A204.1 (cell line): ENCODE measurements at regions not wholly inside any gene's neighbourhood (a gene's known extent, or its start where the extent isn't known, plus 50 kb on each side); places are given as distances from the start of the nearest gene placed in this dataset.

Source experiments
- FAIRE-seq: peaks from 2 replicates; lab custom pipeline; 2012; peaks lifted over from hg19 to GRCh38; lab: Jason Lieb, UNC

DNA sequence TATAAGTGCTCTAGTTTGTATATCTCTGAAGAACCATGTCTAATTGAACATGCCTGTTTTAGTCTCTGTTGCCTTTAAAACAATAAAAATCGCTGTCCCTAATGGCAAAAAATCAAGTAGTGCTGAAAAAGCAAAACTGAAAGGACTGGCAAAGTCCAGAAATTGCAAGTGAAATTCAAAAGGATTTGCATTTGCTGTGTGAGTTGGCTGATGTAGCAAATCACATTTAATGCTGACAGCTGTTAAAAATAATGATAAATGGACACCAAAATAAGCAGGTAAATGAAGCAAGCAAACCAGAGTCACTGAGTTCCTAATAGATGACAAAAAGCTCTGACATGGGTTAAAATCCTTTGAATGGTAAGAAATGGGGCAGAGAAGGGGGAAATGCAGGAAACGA lies 874.1 kb downstream of the GRM8 start:
- FAIRE-seq, result no peak

DNA sequence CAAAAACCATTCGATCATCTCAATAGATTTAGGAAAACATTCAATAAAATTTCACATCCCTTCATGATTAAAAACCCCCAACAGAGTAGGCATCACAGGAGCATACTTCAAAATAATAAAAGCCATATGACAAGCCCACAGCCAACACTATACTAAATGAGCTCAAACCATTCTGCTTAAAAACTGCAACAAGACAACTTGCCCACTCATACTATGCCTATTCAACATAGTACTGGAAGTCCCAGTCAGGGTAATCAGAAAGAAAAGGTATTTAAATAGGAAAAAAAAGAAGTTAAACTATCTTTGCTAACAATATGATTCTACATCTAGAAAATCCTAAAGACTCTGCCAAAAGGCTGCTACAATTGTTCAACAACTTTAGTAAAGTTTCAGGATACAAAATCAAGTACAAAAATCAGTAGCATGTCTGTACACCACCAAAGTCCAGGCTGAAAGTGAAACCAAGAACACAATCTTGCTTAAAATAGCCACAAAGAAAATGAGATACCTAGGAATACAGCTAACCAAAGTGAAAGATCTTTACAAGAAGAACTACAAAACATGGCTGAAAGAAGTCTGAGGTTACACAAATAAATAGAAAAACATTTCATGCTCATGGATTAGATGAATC lies 882.6 kb downstream of the GRM8 start:
- FAIRE-seq, result no peak

DNA sequence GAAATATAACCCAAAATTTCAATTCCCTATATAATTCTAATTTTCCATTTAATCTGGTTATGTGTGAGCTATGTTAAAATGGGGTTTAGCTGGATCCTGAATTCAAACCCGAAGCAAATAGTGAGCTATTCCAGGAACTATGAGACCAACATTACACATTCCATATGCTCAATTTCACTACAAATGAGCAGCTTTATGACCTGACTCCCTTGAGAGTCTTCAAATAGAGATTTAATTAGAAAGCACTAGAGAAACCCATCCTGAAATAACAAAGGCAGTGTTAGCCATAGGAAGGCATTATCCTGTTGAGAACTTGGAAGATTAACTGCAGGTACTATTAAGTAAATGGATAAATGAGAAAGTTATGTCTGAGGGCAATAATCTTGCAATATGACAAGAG lies 890.0 kb downstream of the GRM8 start:
- FAIRE-seq, result no peak

- FAIRE-seq, result no peak
Measured at GRCh38 chr7:126361183-126361582, 891.6 kb downstream of the GRM8 start.

- FAIRE-seq, result no peak
Measured at GRCh38 chr7:126339813-126340212, 912.9 kb downstream of the GRM8 start.

DNA sequence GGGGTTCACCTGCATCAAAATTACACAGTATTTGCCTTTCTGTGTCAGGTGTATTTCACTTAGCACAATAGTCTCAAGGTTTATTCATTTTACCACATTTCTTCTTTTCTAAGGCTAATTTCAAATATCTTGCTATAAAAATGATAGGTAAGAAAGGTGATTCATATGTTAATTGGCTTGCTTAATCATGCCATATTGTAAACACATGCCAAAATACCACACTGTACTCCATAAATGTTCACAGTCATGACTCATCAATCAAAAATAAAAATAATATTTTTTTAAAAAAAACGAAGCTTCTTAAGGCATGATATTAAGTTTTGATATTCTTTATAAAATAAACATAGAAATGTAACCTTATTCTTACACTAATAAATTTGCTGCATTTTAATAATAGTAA lies 947.1 kb downstream of the GRM8 start:
- FAIRE-seq, result peak; percentile 55

DNA sequence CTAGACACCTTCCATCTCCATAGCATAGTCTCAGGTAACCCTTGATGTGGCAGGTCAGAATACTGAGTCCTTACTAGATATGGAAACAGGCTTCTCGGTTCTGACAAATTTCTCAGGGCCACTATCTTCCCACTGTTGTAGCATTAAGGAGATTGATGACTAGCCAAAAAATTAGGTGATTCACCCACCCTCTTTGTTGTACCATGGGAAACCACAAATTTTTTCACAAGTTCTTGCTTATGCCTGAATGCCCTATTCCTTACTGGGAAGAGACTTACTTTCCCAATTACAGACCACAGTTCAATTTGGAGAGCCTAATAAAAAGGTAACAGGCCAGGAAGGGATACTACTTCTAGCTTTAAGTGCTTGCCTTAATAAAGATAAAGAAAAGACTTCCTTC lies 948.8 kb downstream of the GRM8 start:
- FAIRE-seq, result no peak

DNA sequence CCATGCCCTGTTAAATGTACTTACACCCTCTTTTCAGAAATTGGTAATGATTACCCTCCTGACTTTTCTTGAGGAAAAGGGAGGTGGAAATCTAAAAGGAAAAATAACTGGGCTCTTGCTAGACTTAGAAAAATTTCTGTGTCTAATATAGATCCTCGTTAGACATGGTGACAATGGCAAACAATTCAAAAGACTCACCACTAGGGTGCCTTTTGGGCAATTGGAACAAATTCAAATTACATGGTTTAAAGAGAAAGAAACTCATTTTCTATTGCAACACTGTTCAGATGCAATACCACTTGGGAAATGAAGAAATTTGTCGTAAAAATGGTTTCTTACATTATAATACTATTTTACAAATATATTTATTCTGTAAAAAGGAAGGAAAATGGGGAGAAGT lies 950.1 kb downstream of the GRM8 start:
- FAIRE-seq, result no peak

DNA sequence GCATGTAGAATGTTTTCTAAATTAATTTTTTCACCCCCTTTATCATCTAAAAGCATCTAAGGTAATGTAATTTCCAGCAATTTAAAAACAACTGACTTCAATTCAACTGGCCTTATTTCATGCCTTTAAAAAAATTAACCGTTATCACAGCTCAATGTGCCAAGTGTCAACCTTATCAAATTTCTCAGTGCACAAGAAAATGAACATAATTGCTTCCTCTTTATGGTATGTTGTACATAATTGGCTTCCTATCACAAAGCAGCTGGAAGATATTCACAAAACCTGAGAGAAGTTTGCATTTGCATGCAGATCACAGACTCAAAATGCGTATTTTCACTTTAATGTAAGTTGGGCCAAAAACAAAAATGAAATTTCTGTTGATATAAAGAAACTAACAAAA lies 966.4 kb downstream of the GRM8 start:
- no peak for FAIRE-seq

- FAIRE-seq, result no peak
Measured at GRCh38 chr7:126236261-126236660, 1016.5 kb downstream of the GRM8 start.

DNA sequence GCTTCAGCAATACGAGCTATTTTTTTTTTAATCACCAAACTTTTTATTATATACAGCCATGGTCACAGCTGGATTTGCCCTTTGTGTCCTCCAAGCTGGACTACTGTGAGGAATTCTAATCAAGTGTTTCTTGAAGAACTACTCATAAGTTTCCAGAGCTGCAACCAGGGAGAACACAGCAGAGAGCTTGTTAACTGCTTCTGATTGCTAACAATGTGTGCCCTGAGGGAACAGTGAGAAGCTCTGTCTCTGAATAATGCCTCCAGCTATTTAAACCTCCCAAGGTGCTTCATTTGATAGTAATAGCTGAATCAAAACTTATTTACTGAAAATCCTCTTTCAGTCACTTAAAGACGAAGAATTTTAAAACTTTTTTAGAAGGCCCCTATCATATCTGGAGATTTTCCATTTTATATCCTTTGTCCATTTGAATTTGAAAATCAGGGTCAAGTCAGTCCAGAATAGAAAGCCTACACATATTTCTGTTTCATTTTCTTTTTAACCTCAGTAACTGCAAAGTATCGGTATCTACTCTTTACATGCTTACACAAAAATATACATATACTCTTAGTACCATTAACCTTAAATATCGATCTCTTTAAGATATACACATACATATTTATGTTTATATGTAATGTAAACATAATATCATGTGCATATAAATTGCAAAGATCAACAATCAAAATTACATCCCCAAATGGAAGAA lies 1024.2 kb downstream of the GRM8 start:
- FAIRE-seq, result no peak

DNA sequence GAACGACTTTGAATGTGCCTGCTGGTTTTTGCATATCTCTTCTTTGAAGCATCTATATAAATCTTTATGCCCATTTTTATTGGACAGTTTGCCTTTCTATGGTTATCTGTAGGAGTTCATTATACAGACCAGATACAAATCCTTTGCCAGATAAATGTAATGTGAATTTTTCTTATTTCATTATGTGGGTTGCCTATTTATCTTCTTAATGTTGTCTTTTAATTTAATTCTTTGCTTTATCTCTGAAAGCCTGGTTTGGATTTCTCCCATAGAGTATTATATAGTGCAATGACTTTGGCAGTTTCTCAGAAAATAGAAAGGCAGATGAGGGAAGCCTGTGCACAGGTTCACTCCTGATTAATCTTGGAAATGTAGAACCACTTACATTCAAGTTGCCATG lies 1025.1 kb downstream of the GRM8 start:
- no peak for FAIRE-seq

DNA sequence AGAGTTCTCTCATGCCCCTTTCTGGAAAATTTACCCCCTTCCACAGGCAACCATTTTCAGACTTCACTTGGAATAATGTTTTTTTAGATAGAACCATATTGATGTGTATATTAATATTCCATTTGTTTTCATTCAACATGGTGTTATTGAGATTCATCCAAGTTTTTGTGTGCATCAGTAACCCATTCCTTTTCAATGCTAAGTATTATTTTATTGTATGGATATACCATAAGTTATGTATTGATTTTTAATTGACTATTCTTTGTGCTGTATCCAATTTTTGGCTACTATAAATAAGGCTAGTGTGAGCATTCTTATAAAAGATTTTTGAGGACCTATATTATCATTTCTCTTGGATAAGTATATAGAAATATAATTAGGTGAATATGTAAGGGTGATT lies 1025.7 kb downstream of the GRM8 start:
- FAIRE-seq, result no peak

DNA sequence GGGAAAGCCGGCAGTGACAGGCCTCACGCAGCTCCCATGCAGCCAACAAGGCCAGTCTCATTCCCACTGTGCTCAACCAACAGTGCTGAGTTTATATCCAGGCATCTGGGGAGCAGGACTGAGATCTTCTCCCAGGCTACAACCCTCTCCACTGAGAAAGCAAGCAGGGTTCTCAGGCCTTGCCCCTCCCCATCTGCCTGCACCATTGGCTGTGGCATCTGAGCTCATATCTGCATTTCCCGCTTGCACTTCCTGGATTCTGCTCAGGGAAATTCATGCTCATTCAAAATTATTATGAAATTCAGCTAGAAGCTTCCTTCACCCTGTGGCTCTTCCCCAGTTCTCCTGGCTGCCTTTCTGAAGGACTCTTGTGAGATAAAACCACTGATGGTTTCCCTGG lies 1029.0 kb downstream of the GRM8 start:
- FAIRE-seq, result no peak

GRCh38 chr7:126222782-126223181 lies 1030.0 kb downstream of the GRM8 start:
- FAIRE-seq, result no peak

- FAIRE-seq, result peak; percentile 58
Measured at GRCh38 chr7:126215785-126216184, 1037.0 kb downstream of the GRM8 start.

DNA sequence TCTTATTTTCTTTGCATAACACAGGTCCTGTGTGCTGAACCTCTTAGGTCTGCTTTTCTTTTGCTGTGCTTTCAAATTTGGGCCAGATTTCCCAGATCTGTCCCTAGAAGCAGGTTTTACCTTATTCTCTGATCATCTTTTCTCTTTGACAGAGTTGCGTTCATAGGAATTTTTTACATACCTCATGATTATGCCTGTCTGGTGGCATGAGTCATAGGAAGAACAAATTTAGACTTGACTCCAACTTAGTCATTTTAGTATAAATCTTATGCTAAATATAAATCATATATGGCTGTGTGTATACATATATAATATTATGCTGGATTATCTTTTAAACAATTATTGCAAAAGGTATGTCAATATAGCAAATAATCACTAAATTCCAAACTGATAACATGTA lies 1038.9 kb downstream of the GRM8 start:
- no peak for FAIRE-seq

- FAIRE-seq, result no peak
Measured at GRCh38 chr7:126211875-126212274, 1040.9 kb downstream of the GRM8 start.

DNA sequence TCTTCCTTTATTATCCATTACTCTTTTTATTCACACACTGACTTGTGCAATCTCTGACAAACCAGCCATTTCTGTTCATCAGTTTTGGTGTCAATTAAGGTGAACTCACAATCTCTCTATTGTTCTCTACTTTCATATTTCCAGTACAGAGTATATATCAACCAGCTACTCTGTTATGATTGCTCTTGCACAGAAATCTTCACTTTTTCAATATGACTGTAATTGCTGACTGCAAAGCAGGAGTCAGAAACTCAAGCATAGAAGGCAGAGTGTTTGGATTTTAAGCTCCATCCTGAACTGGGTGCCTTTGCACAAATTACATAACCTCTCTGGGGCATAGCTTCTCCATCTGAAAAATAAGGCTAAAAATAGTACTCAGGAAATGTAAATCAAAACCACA lies 1042.0 kb downstream of the GRM8 start:
- FAIRE-seq, result no peak

DNA sequence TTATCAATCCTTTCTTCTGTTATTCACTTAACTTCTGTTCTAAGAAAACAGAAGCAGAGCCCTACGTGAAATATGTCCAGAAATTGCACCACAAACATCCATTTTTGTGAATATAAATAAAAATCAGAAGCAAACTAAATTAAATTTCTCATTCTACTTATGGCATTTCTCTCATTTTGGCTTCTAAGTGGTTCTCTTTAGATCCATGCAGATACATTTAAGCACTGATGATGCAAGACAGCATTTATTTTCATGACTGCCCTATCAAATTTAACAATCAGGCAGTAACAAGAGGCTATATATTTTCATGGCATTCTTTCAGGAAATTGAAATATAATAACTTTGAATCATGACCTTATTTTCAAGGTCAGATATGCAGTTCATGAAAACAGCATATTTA lies 1049.6 kb downstream of the GRM8 start:
- FAIRE-seq, result no peak

DNA sequence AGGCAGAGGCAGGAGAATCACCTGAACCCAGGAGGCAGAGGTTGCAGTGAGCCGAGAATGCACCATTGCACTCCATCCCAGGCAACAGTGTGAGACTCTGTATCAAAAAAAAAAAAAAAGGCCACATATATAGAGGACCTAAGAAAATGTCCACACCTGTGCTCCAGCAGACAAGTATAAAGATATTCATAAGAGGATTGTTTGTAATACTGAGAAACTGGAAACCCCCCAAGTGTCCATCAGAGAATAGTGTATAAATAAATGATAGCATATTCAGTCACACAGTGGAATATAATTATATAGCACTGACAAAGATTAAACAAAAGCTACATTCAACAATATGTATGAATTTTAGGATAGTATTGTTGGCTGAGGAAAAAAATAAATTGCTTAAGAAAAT lies 1050.6 kb downstream of the GRM8 start:
- no peak for FAIRE-seq

DNA sequence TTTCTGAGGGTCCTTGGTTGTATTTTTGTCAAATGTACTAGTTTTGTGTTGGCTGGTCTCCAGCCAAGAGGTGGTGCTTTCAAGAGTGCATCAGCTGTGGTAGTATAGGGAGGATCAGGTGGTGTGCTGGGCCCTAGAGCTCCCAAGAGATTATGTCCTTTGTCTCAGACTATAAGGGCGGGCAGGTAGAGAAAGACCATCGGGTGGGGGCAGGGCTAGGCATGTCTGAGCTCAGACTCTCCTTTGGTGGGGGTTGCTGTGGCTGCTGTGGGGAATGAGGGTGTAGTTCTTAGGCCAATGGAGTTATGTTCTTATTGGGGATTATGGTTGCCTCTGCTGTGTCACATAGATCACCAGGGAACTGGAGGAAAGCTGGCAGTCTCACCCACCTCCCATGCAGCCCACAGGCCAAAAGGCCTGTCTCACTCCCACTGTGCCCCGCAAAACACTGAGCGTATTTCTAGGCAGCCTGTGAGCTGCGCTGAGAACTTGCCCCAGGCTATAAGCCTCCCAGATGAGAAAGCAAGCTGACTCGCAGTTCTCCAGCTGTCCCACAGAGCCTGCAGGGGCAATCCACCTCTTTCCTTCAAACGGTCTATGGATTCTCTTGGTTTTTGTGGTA lies 1066.7 kb downstream of the GRM8 start:
- no peak for FAIRE-seq

GRCh38 chr7:126179916-126180315 lies 1072.8 kb downstream of the GRM8 start:
- FAIRE-seq, result no peak

- no peak for FAIRE-seq
Measured at GRCh38 chr7:126178865-126179264, 1073.9 kb downstream of the GRM8 start.
